ENCODE measurements at regions not wholly inside any gene's neighbourhood (a gene's known extent, or its start where the extent isn't known, plus 50 kb on each side); places are given as distances from the start of the nearest gene placed in this dataset.

DNA sequence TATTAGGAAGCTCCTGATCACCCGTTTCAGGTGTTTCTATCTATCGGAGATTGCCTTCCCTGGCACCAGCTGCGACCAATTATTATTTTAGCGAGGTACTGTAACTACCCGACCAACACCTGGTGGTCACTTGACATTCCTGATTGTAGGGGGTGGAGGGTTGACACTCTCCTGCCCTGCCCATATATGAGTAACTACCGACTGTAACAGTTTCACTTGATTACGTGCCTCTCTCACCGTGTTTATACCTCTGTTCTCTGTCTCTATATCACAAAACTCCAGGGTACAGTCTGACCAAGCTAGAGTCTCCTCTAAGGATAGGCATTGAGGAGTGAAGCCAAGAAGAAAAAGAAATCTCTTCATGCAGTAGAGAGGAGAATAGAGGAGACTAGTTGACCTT lies 268.0 kb upstream of the LRATD1 start:
- DNase-seq (ENCODE audit: low spot score): no peak
- H3K4me1 Mint-ChIP-seq (ENCODE audit: unreplicated experiment): no peaks in the 10 kb centered on the region
- no peak overlapping the region for H3K4me3 Mint-ChIP-seq (ENCODE audit: unreplicated experiment)
- H3K9me3 Mint-ChIP-seq (ENCODE audit: unreplicated experiment): no peaks in the 10 kb centered on the region
- no peak for TF ChIP-seq CTCF (IDR thresholded peaks at IDR 0.05; ENCODE audit: unreplicated experiment)
- no peaks in the 10 kb centered on the region for H3K27me3 Mint-ChIP-seq (ENCODE audit: unreplicated experiment)
- no peaks in the 10 kb centered on the region for H3K36me3 Mint-ChIP-seq (ENCODE audit: low read depth, unreplicated experiment)
- no peak overlapping the region for H3K27ac Mint-ChIP-seq (ENCODE audit: unreplicated experiment)

GRCh38 chr2:14385043-14385442 lies 247.5 kb upstream of the LRATD1 start:
- H3K27ac Mint-ChIP-seq (ENCODE audit: unreplicated experiment): no peak overlapping the region
- no peaks in the 10 kb centered on the region for H3K27me3 Mint-ChIP-seq (ENCODE audit: unreplicated experiment)
- H3K4me3 Mint-ChIP-seq (ENCODE audit: unreplicated experiment): no peak overlapping the region
- H3K36me3 Mint-ChIP-seq (ENCODE audit: low read depth, unreplicated experiment): no peaks in the 10 kb centered on the region
- no peak for TF ChIP-seq CTCF (IDR thresholded peaks at IDR 0.05; ENCODE audit: unreplicated experiment)
- H3K4me1 Mint-ChIP-seq (ENCODE audit: unreplicated experiment): no peaks in the 10 kb centered on the region
- DNase-seq (ENCODE audit: low spot score): no peak
- H3K9me3 Mint-ChIP-seq (ENCODE audit: unreplicated experiment): no peaks in the 10 kb centered on the region

- H3K36me3 Mint-ChIP-seq (ENCODE audit: low read depth, unreplicated experiment): no peaks in the 10 kb centered on the region
Observed at GRCh38 chr2:14387332-14387731, 245.2 kb upstream of the LRATD1 start.

DNA sequence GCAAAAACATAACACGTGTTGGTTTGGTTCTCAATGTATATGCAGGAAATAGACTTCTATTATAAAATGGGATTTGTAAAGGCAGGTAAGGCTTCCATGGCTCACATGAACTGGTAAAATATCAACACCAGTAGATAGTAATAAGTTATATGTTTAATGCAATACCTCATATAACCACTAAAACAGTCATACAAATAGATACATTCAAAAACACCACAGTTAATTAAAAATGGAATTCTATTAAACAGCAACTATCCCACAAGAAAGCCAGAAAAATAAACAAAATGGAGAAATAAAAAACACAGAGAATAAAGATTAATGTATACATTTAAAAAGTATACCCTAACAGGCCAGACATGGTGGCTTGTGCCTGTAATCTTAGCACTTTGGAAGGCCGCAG lies 243.8 kb upstream of the LRATD1 start:
- Mint-ChIP-seq H3K4me1 (ENCODE audit: unreplicated experiment) (no peaks in the 10 kb centered on the region), H3K27ac (ENCODE audit: unreplicated experiment) (no peak overlapping the region), H3K9me3 (ENCODE audit: unreplicated experiment) (no peaks in the 10 kb centered on the region), H3K36me3 (ENCODE audit: low read depth, unreplicated experiment) (no peaks in the 10 kb centered on the region), H3K4me3 (ENCODE audit: unreplicated experiment) (no peak overlapping the region), H3K27me3 (ENCODE audit: unreplicated experiment) (no peaks in the 10 kb centered on the region)
- DNase-seq (ENCODE audit: low spot score): no peak
- TF ChIP-seq CTCF (IDR thresholded peaks at IDR 0.05; ENCODE audit: unreplicated experiment): peak; percentile 33

More at GRCh38 chr2:14387332-14387731, 245.2 kb upstream of the LRATD1 start:
- Mint-ChIP-seq H3K27ac (ENCODE audit: unreplicated experiment) (no peak overlapping the region), H3K4me1 (ENCODE audit: unreplicated experiment) (no peaks in the 10 kb centered on the region), H3K9me3 (ENCODE audit: unreplicated experiment) (no peaks in the 10 kb centered on the region), H3K27me3 (ENCODE audit: unreplicated experiment) (no peaks in the 10 kb centered on the region), H3K4me3 (ENCODE audit: unreplicated experiment) (no peak overlapping the region)
- no peak for DNase-seq (ENCODE audit: low spot score)
- no peak for TF ChIP-seq CTCF (IDR thresholded peaks at IDR 0.05; ENCODE audit: unreplicated experiment)

DNA sequence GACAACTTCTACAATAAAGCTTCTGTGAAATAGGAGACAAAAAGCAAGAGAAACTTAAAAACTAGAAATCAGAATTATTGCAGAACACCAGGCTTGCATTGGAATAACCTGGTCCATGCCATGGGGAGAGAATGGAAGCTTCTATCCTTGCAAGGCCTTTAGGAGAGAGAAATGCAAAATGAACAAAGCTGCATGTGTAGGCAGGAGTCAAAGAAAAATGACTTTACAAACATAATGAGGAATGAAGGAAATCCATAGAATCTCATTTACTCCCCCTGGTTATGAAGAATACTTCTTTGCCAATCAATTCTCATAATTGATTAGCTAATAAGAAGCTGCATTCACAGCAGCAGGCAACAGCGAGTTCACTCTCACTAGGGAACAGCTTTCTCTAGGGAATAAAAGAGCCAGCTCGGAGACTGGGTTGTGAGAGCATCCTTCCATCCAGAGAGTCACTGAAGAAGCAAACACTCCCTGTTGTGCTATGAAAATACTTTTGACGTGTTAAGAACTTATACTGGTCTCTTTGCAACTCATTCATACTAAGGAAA lies 235.9 kb upstream of the LRATD1 start:
- TF ChIP-seq CTCF (IDR thresholded peaks at IDR 0.05; ENCODE audit: unreplicated experiment): no peak
- Mint-ChIP-seq H3K27me3 (ENCODE audit: unreplicated experiment) (no peaks in the 10 kb centered on the region), H3K36me3 (ENCODE audit: low read depth, unreplicated experiment) (no peaks in the 10 kb centered on the region), H3K9me3 (ENCODE audit: unreplicated experiment) (no peaks in the 10 kb centered on the region), H3K27ac (ENCODE audit: unreplicated experiment) (no peak overlapping the region), H3K4me3 (ENCODE audit: unreplicated experiment) (no peak overlapping the region), H3K4me1 (ENCODE audit: unreplicated experiment) (peaks cover 2% of the 10 kb centered on the region)
- DNase-seq (ENCODE audit: low spot score): no peak
